ENCODE measurements at regions not wholly inside any gene's neighbourhood (a gene's known extent, or its start where the extent isn't known, plus 50 kb on each side); places are given as distances from the start of the nearest gene placed in this dataset.
"Not testable (repeated sequence)": the region's sequence is repeated elsewhere in the genome, so short reads cannot be mapped to it uniquely, and the experiment has no call there.

DNA sequence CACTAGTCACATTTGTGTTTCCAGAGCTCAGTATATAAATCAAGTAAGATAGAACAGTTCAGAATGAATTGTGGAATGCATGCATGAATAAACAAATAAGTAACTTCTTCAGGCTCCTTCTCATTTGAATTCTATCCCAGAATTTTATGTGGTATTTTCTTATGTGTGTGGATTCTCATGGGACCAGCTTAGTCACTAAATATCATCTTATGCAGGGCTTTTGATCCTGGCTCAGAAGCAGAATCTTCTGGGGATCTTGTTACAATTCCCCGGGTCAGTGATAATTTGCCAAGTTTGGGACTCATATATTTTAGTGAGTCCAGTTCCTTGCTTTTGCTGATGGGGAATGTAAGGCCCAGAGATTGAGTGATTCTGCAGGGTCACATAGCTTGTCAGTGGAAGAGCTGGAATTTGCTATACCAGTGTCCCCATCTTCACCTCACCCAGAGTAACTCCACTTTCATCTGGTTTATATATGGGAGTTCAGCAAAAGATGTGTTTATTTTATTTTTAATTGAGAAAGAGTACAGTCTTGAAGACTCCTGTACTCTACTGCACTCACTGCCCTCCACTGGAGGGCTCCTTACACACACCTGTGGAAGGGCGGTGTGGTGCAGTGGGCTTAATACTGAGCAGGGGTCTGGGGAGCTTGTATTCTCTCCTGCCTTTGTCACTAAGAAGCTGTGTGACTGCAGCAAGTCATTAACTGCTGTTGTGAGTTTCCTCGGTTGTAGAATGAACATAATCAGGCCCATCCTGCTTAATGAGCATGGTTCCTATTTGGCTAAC is 198.2 kb upstream of the CXorf66 start:
- DNase-seq (ENCODE audit: low spot score): no peak

- DNase-seq (ENCODE audit: low spot score): no peak
Observed at GRCh38 chrX:140157611-140158010, 192.3 kb upstream of the CXorf66 start.

- no peak for DNase-seq (ENCODE audit: low spot score)
Observed at GRCh38 chrX:140157143-140157542, 191.8 kb upstream of the CXorf66 start.

- no peak for DNase-seq (ENCODE audit: low spot score)
Observed at GRCh38 chrX:140151316-140151715, 186.0 kb upstream of the CXorf66 start.

DNA sequence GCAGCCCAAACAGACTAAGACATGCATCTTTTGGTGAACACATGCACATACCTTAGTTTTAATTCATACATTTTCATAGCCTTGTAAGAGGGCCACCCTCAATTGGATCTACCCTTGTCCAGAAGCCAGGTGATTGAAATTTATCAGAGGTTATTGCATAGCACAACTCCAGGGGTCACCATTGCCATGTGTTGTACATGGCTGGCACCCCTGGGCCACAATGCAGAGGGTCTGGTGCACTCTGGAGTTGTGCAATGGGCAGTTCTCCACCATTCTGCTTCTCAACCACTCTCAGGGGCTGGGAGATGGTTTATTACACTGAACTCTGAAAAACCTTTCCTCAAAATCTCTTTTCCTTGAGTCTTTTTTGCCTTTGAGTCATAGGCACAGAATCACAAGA is 184.4 kb upstream of the CXorf66 start:
- no peak for DNase-seq (ENCODE audit: low spot score)

- peak; percentile 8 for DNase-seq (ENCODE audit: low spot score)
Observed at GRCh38 chrX:140141444-140142029, 176.2 kb upstream of the CXorf66 start.

DNA sequence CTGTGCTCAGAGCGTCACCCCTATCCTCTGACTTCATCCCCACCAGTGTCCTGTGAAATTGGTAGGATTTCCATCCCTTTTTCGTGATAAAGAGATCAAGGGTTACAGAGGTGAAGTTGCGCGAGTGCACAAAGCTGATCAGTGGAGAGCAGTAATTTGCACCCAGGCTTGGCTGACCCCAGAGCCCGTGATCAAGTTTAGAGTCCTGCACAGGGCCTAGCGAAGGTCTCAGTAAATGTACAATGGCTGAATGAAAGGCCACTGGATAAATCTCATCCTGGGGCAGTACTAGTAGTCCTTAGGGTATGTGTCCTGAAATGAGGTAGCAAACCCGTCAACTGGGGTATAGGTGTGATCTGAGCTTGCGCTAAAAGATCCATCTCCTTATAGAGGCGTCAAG is 173.2 kb upstream of the CXorf66 start:
- not testable (repeated sequence) for DNase-seq (ENCODE audit: low spot score)

GRCh38 chrX:140138065-140138464 is 172.7 kb upstream of the CXorf66 start:
- not testable (repeated sequence) for DNase-seq (ENCODE audit: low spot score)

GRCh38 chrX:140132937-140133336 is 167.6 kb upstream of the CXorf66 start:
- no peak for DNase-seq (ENCODE audit: low spot score)

DNA sequence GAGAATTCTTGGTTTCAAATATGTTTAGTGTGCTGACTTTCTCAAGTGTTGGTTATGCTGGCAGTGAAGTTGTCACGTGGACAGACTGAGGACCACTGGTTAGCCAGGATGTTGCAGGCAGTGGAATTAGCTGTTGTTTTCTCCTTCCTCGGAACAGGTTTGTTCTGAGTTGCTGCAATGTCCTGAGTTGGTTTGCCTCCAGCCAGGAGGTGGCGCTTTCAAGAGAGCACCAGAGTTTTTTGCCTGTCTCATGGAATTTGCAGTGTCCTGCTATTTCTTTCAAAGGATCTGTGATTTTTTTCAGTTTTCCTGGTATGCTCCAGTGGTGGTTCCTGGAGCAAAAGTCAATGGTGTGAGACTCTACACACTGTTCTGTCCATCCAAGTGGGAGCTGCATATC is 158.1 kb upstream of the CXorf66 start:
- DNase-seq (ENCODE audit: low spot score): no peak

DNA sequence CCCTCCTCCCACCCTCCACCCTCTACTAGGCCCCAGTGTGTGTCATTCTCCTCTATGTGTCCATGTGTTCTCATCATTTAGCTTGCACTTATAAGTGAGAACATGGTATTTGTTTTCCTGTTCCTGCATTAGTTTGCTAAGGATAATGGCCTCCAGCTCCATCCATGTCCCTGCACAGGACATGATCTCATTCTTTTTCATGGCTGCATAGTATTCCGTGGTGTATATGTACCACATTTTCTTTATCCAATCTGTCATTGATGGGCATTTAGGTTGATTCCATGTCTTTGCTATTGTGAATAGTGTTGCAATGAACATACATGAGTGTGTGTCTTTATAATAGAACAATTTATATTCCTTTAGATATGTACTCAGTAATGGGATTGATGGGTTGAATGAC is 148.7 kb upstream of the CXorf66 start:
- not testable (repeated sequence) for DNase-seq (ENCODE audit: low spot score)

GRCh38 chrX:140110081-140110650 is 144.8 kb upstream of the CXorf66 start:
- no peak for DNase-seq (ENCODE audit: low spot score)

DNA sequence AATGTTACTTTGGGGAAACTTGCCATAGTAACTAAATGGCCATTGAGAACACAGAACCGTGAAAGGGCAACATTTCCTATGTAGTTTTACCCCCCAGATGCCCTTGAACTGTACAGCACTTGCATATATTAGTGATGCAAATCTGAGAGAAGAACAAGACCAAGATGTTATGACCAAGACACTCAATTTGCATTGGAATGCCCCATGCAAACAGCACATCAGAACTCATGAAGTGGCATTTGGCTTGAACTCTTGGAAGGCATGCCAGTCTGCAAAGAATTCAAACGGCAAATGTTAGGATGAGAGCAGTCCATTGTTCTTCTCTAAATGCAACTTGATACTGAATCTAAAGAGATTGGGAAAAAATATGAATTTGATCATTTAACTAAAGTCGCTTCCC is 139.4 kb upstream of the CXorf66 start:
- no peak for DNase-seq (ENCODE audit: low spot score)

DNA sequence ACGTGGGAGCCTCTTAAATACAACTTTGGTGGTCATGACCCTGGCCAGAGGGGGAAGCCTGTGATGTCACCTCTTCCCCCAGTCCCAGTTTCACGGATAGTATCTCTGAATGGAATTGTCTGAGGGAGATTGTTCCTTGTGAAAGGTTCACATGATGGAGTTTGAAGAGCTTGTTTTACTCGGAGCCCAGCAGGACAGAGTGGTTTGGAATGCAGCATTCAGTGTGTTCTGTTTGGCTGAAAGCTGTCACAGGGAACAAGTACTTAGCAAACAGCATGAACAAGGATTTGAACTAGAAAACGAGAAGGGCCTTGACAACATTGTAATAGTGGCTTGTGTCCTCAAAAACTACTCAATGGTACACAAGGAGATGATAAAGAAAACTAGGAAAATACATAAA is 133.9 kb upstream of the CXorf66 start:
- DNase-seq (ENCODE audit: low spot score): no peak

GRCh38 chrX:140092121-140092520 is 126.8 kb upstream of the CXorf66 start:
- DNase-seq (ENCODE audit: low spot score): no peak

DNA sequence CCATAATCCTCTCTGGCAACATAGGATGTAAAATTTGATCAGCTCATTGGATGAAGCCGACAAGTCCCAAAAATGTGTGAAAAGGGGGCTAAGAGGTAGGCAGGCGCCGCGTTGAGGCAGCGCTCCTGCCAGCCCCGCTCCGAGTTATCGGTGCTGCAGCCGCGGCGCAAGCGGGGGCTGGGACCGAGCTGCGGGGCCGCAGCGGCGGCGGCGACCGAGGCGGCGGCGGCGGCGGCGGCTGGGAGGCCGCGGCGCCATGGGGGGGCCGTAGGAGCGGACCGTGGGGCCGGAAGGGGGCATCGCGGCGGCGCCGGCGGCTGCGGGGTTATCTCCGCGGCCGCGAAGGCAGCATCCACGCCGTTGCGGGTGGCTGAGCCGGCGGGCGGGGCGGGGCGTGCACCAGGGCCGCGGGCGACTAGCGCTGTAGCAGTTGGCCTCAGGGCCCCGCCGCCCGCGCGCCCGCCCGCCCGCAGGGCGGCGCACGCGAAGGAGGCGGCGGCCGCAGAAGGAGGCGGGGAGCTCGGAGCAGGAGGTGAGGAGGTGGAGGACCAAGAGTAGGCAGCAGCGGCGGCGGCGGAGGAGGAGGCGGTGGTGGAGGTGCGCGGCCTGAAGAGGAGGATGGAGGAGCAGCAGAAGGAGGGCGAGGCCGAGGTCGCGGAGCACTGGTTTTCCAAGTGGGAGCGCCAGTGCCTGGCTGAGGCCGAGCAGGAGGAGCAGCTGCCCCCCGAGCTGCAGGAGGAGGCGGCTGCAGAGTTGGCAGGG is 126.0 kb upstream of the CXorf66 start:
- peak; percentile 2 for DNase-seq (ENCODE audit: low spot score)

- DNase-seq (ENCODE audit: low spot score): no peak
Observed at GRCh38 chrX:140090800-140091124, 125.4 kb upstream of the CXorf66 start.

DNA sequence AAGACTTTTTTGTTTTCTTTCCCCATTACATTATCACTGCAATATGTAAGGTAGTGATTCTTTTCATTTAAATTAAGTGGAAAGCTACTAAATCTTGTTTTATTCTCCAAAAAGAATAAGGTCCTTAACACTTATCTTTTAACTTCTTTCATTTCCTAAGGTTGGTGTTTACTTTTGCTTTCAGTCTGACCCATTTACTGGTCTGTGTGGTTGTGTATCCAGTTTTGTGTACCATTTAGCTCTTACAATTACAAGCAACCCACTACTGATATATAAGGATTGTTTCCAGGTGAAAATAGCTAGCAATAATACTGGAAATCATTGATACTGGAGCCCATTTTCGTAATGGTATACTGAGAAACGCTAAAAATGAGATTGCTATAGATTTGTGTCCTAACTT is 123.1 kb upstream of the CXorf66 start:
- no peak for DNase-seq (ENCODE audit: low spot score)

GRCh38 chrX:140087875-140088274 is 122.6 kb upstream of the CXorf66 start:
- no peak for DNase-seq (ENCODE audit: low spot score)

DNA sequence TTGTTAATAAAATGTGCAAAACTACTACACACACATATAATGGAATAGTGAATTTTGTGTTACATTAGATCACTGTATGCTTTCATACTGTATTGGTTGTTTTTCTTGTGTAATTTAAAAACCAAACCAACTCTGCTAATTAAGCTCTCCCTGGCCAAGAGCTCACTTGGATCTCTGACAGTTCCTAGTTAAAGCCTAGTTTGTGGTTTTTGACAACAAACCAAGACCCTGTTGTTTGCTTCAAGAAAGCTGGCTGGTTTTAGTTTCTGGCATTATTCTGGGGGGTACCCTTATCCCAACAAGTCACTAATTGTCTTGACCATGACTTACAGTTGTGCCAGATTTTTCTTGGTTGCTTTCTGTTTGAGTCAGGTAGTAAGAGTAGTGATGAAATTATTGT is 121.4 kb upstream of the CXorf66 start:
- no peak for DNase-seq (ENCODE audit: low spot score)

- not testable (repeated sequence) for DNase-seq (ENCODE audit: low spot score)
Observed at GRCh38 chrX:140074851-140075250, 109.5 kb upstream of the CXorf66 start.

- no peak for DNase-seq (ENCODE audit: low spot score)
Observed at GRCh38 chrX:140071037-140071436, 105.7 kb upstream of the CXorf66 start.

All from CD4-positive, alpha-beta T cell treated with Interleukin-6 at 100 ng/mL for 8 hours (primary cell).